HepG2 (cell line): ENCODE measurements at regions not wholly inside any gene's neighbourhood (a gene's known extent, or its start where the extent isn't known, plus 50 kb on each side); places are given as distances from the start of the nearest gene placed in this dataset.

ENCODE experiments used
- ATAC-seq: fragments of 200-7000 bp; cut with Tn5 transposase; 3 replicates; pipeline ENCODE4 v1.9.1; 2020; ENCODE audit warnings: mild to moderate bottlenecking, moderate library complexity
- BruUV-seq: library from RNA; stranded (reverse); fragments of 400-500 nt; replicated peaks from 2 replicates; lab custom pipeline; 2021; lab: Mats Ljungman, UMichigan
- CTCF ChIA-PET: fragments of 300-600 bp; formaldehyde crosslinking; extraction: SDS; loops from one replicate; lab custom pipeline; 2021; ENCODE audit warnings: low total read pairs, inconsistent platforms, low intra/inter-chr PET ratio; lab: Yijun Ruan, JAX
- POLR2A ChIA-PET: fragments of 350-600 bp; sonication (Branson Sonifier 250); formaldehyde crosslinking; loops from one replicate; lab custom pipeline; 2020; ENCODE audit warnings: antibody characterized with exemption, inconsistent platforms; lab: Yijun Ruan, JAX
- DNase-seq: peaks from one replicate; pipeline ENCODE4 v3.0.0-alpha.2; 2015; ENCODE audit warnings: low spot score
- FAIRE-seq: peaks from 3 replicates; lab custom pipeline; 2011; peaks lifted over from hg19 to GRCh38; lab: Jason Lieb, UNC
- H2AFZ ChIP-seq: one replicate; pipeline ENCODE4 v1.6.1; 2011; ENCODE audit warnings: low read length, inconsistent platforms
- H3K27ac ChIP-seq: fragments of 300-600 bp; 3 replicates; pipeline ENCODE4 v1.8.0; 2011; ENCODE audit warnings: mixed run types, mild to moderate bottlenecking, mixed read lengths, low read length, inconsistent platforms; ENCODE audit not compliant: insufficient read depth; ENCODE audit errors: extremely low read length
- H3K27me3 ChIP-seq, 2 experiments: fragments of 200-600 bp in 1 of 2; 2 replicates in 1 of 2; 3 replicates in 1 of 2; pipeline versions ENCODE4 v1.6.0 to v1.8.0; 2011; ENCODE audit warnings: low read length in 2 of 2, mild to moderate bottlenecking in 2 of 2, moderate library complexity in 2 of 2, inconsistent platforms in 1 of 2; ENCODE audit not compliant: insufficient read depth in 2 of 2, control insufficient read depth in 1 of 2
- H3K36me3 ChIP-seq, 2 experiments: fragments of 200-600 bp in 1 of 2; replicated peaks in 1 of 2; 2 replicates in 1 of 2; 3 replicates in 1 of 2; pipeline versions ENCODE4 v1.5.1 to v1.8.0; 2011; ENCODE audit warnings: low read length in 2 of 2, inconsistent platforms in 1 of 2; ENCODE audit not compliant: insufficient read depth in 2 of 2, control insufficient read depth in 1 of 2
- H3K4me1 ChIP-seq: 2 replicates; pipeline ENCODE4 v1.5.1; 2012; ENCODE audit warnings: low read length, inconsistent platforms; ENCODE audit not compliant: insufficient read depth
- H3K4me2 ChIP-seq: 2 replicates; pipeline ENCODE4 v1.6.0; 2011; ENCODE audit warnings: low read depth, low read length, inconsistent platforms
- H3K4me3 ChIP-seq, 3 experiments: fragments of 200-600 bp in 1 of 3; sonication (generic), shearing (Covaris generic) in 1 of 3; replicated peaks in 1 of 3; 2 replicates each; pipeline ENCODE4 v1.5.1; 2011 to 2016; ENCODE audit warnings: low read length in 3 of 3, inconsistent platforms in 2 of 3, low read depth in 2 of 3, mild to moderate bottlenecking in 2 of 3, control low read depth in 1 of 3, mixed read lengths in 1 of 3; ENCODE audit not compliant: insufficient read depth in 1 of 3
- H3K79me2 ChIP-seq: one replicate; pipeline ENCODE4 v1.6.1; 2011; ENCODE audit warnings: low read length, inconsistent platforms; ENCODE audit not compliant: insufficient read depth
- H3K9ac ChIP-seq: 2 replicates; pipeline ENCODE4 v1.6.0; 2011; ENCODE audit warnings: mild to moderate bottlenecking, low read depth, low read length, inconsistent platforms; ENCODE audit not compliant: insufficient read depth
- H3K9me3 ChIP-seq: 2 replicates; pipeline ENCODE4 v1.5.1; 2012; ENCODE audit warnings: mild to moderate bottlenecking, low read length
- H4K20me1 ChIP-seq: 2 replicates; pipeline ENCODE4 v1.6.0; 2011; ENCODE audit warnings: inconsistent platforms, mild to moderate bottlenecking, low read length, moderate library complexity; ENCODE audit not compliant: insufficient read depth
- ADNP ChIP-seq: sonication (generic); formaldehyde crosslinking; IDR thresholded peaks from 2 replicates; pipeline ENCODE4 v1.4.0; 2020; ENCODE audit warnings: missing genetic modification reagents
- ATRX ChIP-seq: sonication (generic); formaldehyde crosslinking; IDR thresholded peaks from 2 replicates; pipeline ENCODE4 v1.4.0; 2020; ENCODE audit warnings: missing genetic modification reagents, borderline replicate concordance
- BCLAF1 ChIP-seq: fragments of 450-650 bp; IDR thresholded peaks from 2 replicates; pipeline ENCODE4 v1.6.1; 2017; ENCODE audit warnings: mild to moderate bottlenecking
- CBFB ChIP-seq: sonication (generic); formaldehyde crosslinking; IDR thresholded peaks from 2 replicates; pipeline ENCODE4 v1.4.0; 2020; ENCODE audit warnings: missing genetic modification reagents
- CCAR2 ChIP-seq: fragments of 200-400 bp; formaldehyde crosslinking; optimal IDR thresholded peaks from 2 replicates; pipeline ENCODE3; 2018; ENCODE audit warnings: low read depth, mild to moderate bottlenecking, low read length, moderate library complexity
- CHD4 ChIP-seq: fragments of 200-600 bp; sonication (generic); IDR thresholded peaks from 2 replicates; pipeline ENCODE4 v1.7.0; 2017; ENCODE audit warnings: mild to moderate bottlenecking, low read length, borderline replicate concordance
- ELK4 ChIP-seq: sonication (generic); formaldehyde crosslinking; IDR thresholded peaks from 2 replicates; pipeline ENCODE4 v1.9.0; 2021; ENCODE audit warnings: missing genetic modification reagents, borderline replicate concordance
- NPAS2 ChIP-seq: sonication (generic); formaldehyde crosslinking; IDR thresholded peaks from 2 replicates; pipeline ENCODE4 v1.8.0; 2022; ENCODE audit warnings: mild to moderate bottlenecking, missing genetic modification reagents, borderline replicate concordance
- SNRNP70 ChIP-seq: fragments of 200-400 bp; formaldehyde crosslinking; IDR thresholded peaks from 2 replicates; pipeline ENCODE4 v1.6.1; 2017; ENCODE audit warnings: mild to moderate bottlenecking, low read depth, low read length, moderate library complexity
- ZBTB8A ChIP-seq: sonication (generic); formaldehyde crosslinking; IDR thresholded peaks from 2 replicates; pipeline ENCODE4 v1.4.0; 2020; ENCODE audit warnings: mild to moderate bottlenecking, low read depth, missing genetic modification reagents, borderline replicate concordance
- ZFP1 ChIP-seq: IDR thresholded peaks from 2 replicates; pipeline ENCODE4 v1.6.1; 2016
- ZNF253 ChIP-seq: sonication (generic); formaldehyde crosslinking; IDR thresholded peaks from 2 replicates; pipeline ENCODE4 v1.8.0; 2022; ENCODE audit warnings: mild to moderate bottlenecking, missing genetic modification reagents, borderline replicate concordance
- ZNF510 ChIP-seq: sonication (generic); formaldehyde crosslinking; IDR thresholded peaks from 2 replicates; pipeline ENCODE4 v1.4.0; 2020; ENCODE audit warnings: low read depth, mild to moderate bottlenecking, missing genetic modification reagents
- ZNF724P ChIP-seq: sonication (generic); formaldehyde crosslinking; IDR thresholded peaks from 2 replicates; pipeline ENCODE4 v1.8.0; 2022; ENCODE audit warnings: missing genetic modification reagents, borderline replicate concordance
- WGBS: methylation state at CpG from one replicate; pipeline ENCODE4 v1.1.6; 2017; ENCODE audit warnings: low lambda C conversion rate; 5-methylcytosine and 5-hydroxymethylcytosine counted together
- in situ Hi-C: cut with HindIII; loops from 2 replicates; pipeline ENCODE4 v1.10.0; 2017; ENCODE audit warnings: low pct_unique_long_range_greater_than_20kb; ENCODE audit not compliant: extremely low pct_ligation_motif_present
- intact Hi-C: fragments of 100-400 bp; cut with micrococcal nuclease; formaldehyde crosslinking; loops from one replicate; pipeline ENCODE4 v1.10.0; 2022; ENCODE audit not compliant: unreplicated experiment

GRCh38 chr3:150023239-150023636, 52.5 kb upstream of the PFN2 start:
- no peaks in the 10 kb centered on the region for H3K9me3 ChIP-seq
- no peaks in the 10 kb centered on the region for H4K20me1 ChIP-seq
- H3K9ac ChIP-seq = no peak overlapping the region
- H2AFZ ChIP-seq = no peak overlapping the region
- TF ChIP-seq ZNF253 (CRISPR knock-in tag) = no peak
- TF ChIP-seq CBFB = no peak
- no peak for TF ChIP-seq NPAS2 (CRISPR knock-in tag)
- no peak for TF ChIP-seq ZNF724P (CRISPR knock-in tag)
- TF ChIP-seq ADNP = no peak
- TF ChIP-seq ZBTB8A (CRISPR knock-in tag) = no peak
- no peak for TF ChIP-seq ELK4
- no peak for TF ChIP-seq BCLAF1
- no peak for TF ChIP-seq CCAR2
- TF ChIP-seq CHD4 = no peak
- no peak for TF ChIP-seq ZNF510 (CRISPR knock-in tag)
- no peak for TF ChIP-seq SNRNP70
- no peak for TF ChIP-seq ATRX (CRISPR knock-in tag)
- TF ChIP-seq ZFP1 (CRISPR knock-in tag) = no peak
- POLR2A ChIA-PET = no interaction called here
- CTCF ChIA-PET = no interaction called here
- H3K27ac ChIP-seq = no peak overlapping the region
- FAIRE-seq (no peak), ATAC-seq (no peak), DNase-seq (no peak)
- H3K4me2 ChIP-seq = no peak overlapping the region
- no TSS peak for BruUV-seq
- H3K27me3 ChIP-seq = no peaks in the 10 kb centered on the region
- H3K36me3 ChIP-seq = no peaks in the 10 kb centered on the region
- intact Hi-C loops = no loop called here
- H3K4me1 ChIP-seq = no peaks in the 10 kb centered on the region
- in situ Hi-C loops = no loop called here
- no CpG with 5 or more reads among the region's 1 CpG for WGBS
- H3K4me3 ChIP-seq = no peak overlapping the region
- H3K79me2 ChIP-seq = no peaks in the 10 kb centered on the region
